ENCODE measurements at regions not wholly inside any gene's neighbourhood (a gene's known extent, or its start where the extent isn't known, plus 50 kb on each side); places are given as distances from the start of the nearest gene placed in this dataset.
"Not testable (repeated sequence)": the region's sequence is repeated elsewhere in the genome, so short reads cannot be mapped to it uniquely, and the experiment has no call there.

DNA sequence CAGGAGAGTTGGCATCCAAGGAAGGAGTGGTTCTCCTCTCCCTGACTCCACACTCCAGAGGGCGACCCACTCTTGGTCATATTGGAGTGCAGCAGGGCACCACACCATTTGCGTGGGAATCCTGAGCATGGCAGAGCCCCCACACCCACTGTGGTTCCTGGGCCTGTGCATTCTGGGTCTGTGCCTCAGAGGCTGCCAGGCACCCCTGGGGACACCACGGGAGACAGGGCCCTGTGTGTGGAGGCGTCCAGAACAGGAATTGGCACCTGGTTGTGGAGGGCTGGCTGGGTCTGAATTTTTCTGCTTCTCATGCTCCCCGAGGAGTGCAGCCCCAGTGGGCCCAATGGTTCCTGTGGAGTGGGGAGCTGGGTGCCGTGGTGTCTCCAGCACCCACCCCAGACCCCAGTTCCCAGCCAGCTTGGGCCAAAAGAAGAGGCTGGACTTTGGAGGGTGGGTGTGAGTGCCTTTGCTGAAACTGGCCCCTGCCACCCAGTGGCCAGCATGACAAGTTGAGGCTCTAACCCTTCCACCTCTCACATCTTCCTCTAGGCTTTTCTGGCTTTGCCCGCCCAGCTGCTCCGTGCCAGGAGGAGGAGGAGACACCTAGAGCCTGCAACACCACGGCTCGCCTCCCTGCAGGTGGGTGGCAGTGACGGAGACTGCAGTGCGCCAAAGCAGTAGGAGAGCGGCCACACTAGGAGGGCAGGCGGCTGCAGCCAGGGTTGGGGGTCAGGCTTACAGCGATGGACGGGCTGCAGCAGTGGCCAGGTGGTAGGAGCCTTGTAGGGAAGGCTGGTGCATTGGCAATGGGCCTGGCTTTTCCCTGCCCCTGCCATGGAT is 250.7 kb downstream of the TP53TG3F start:
- not testable (repeated sequence) for DNase-seq (ENCODE audit: extremely low spot score, insufficient read length, low read depth); FAIRE-seq

DNA sequence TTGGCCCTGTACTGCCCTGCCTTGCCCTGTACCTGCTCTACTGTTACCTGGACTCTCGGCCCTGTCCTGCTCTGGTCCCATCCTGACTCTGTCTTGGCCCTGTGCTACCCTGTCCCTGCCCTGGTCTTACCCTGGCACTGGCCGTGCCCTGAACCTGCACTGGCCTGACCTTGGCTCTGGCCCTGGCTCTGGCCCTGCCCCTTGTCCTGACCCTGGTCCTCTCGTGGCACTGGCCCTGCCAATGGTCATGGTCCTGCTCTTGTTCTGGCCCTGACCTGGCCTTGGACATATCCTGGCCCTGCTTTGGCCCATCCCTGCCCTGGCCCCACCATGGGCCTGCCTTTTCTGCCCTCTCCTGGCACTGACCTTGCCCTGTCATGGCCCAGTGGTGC is 251.3 kb downstream of the TP53TG3F start:
- not testable (repeated sequence) for DNase-seq (ENCODE audit: extremely low spot score, insufficient read length, low read depth); FAIRE-seq

DNA sequence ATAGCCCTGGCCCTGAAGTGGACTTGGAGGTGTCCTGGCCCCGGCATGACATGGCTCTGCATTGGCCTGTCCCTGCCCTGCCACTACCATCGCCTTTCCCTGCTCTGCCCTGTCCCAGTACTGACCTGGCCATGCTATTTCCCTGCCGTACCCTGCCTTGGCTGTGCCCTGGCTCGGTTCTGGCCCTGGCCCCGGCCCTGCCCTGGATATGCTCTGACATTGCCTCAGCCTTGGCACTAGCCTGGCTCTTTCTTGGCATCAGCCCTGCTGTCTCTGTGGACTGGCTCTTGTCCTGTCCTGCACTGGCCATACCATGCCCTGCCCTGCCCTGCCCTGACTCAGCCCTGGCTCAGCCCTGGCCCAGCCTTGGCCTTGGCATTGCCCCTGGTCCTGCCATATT is 252.2 kb downstream of the TP53TG3F start:
- not testable (repeated sequence) for FAIRE-seq; DNase-seq (ENCODE audit: extremely low spot score, insufficient read length, low read depth)

DNA sequence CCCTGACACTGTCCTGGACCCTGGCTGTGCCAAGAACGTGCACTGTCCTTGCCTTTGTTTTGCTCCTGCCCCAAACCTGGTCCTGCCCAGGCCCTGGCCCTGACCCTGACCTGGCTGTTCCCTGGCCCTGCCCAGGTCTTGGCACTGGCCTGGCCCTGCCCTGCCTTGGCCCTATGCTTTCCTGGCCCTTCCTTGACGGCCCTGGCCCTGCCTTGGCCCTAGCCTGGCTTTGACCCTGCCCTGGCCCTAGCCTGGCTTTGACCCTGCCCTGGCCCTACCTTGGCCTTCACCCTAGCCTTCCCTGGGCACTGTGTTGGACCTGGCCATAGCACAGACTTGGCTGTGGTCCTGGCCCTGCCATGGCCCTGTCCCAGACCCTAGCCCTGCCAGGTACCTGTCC is 252.9 kb downstream of the TP53TG3F start:
- not testable (repeated sequence) for FAIRE-seq; DNase-seq (ENCODE audit: extremely low spot score, insufficient read length, low read depth)

DNA sequence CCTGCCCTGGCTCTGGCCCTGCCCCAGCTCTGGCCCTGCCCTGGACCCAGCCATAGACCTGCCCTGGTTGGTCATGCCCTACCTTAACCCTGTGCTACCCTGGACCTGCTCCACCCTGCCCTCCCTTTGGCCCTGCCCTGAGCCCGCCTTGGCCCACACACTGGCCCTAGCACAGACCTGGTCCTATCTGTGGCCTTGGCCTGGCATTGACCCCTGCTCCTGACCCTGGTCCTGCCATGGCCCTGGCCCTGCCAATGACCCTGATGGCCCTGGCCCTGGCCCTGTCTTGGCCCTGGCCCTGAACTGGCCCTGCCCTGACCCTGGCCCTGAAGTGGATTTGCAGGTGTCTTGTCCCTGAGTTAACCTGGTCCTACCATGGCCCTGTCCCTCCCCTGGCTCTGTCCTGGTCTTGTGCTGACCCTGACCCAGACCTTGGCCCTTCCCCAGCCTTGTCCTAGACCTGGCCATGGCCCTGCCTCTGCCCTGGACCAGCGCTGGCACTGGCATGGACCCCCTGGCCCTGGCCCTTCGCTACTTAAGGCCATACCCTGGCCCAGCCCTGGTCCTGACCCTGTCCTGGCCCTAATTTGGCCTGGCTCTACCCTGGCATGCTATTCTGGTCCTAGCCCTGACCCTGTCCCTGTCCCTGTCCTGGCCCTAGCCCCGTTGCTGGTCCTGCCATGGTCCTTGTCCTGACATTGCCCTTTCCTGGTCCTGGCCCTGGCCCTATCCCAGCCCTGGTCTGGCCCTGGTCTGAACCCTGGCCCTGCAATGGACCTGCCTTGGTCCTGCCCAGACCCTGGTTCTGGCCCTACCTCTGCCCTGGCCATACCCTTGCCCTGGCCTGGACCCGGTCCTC is 253.7 kb downstream of the TP53TG3F start:
- FAIRE-seq; DNase-seq (ENCODE audit: extremely low spot score, insufficient read length, low read depth): not testable (repeated sequence)

DNA sequence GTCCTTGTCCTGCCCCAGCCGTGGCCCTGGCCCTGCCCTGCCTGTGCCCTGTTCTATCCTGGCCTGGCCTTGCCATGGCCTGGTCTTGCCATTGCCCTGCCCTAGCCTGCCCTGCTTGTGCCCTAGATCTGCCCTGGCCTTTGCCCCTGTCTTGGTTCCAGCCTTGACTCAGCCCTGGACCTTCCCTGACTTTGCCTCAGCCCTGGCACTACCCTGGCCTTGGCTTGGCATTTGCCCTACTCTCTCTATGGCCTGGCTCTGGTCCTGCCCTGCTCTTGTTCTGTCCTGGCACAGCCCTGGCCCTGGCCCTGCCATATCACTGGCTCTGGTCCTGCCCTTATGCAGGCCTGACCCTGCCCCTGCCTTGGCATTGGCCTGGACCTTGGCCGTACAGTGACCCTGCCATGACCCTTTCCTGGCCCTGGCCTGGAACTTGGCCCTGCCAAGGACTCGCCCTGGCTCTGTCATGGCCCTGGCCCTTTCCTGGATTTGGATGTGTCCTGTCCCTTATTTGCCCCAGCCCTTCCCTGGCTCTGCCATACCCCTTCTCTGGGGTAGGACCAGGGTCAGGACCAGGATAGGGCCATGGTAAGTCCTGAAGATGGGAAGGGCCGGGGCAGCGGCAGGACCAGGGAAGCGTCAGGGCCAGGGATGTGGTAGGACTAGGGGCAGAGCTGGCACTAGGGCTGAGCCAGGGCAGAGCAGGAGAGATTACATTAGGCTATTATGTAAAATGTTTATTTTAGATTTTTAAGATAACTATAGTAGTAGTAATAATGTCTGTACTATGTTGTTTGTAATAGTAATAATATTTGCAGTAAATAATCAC is 254.5 kb downstream of the TP53TG3F start:
- not testable (repeated sequence) for FAIRE-seq; DNase-seq (ENCODE audit: extremely low spot score, insufficient read length, low read depth)

DNA sequence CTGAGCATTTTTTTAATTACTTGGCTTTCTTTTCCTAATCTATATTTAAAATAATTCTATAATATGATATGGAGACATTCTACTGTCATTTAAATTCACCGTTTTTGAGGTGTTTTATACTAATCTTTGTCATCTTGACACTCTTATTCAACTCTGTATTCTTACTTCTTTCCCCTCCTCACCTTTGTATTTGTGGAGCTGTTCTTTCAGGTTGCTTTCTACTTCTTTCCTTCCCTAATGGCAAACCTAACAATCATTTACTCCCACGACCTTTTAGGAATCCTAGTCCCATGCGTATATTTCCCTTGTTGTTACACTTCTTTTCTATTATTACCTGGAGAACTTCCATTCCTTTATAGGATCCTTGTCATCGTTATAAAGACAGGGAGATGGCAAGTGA is 271.8 kb downstream of the TP53TG3F start:
- not testable (repeated sequence) for FAIRE-seq; DNase-seq (ENCODE audit: extremely low spot score, insufficient read length, low read depth)

DNA sequence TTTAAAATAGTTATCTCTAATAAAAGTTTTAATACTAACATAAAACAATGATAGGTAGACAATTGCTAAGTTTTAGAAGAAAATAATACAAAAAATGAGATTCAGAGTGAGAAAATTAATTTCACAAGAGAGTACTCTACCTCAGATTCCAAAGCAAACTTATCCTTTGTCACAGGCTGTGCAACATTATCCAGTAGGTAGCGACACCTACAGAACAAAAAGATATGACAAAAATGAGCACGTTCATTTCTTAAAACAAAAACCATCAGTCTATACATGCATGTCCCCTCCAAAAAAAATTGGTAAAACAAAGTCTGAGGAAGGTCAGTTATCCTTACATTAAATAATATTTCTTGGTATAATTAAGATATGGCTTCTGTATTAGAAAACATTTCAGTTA is 275.2 kb downstream of the TP53TG3F start:
- DNase-seq (ENCODE audit: extremely low spot score, insufficient read length, low read depth); FAIRE-seq: not testable (repeated sequence)

DNA sequence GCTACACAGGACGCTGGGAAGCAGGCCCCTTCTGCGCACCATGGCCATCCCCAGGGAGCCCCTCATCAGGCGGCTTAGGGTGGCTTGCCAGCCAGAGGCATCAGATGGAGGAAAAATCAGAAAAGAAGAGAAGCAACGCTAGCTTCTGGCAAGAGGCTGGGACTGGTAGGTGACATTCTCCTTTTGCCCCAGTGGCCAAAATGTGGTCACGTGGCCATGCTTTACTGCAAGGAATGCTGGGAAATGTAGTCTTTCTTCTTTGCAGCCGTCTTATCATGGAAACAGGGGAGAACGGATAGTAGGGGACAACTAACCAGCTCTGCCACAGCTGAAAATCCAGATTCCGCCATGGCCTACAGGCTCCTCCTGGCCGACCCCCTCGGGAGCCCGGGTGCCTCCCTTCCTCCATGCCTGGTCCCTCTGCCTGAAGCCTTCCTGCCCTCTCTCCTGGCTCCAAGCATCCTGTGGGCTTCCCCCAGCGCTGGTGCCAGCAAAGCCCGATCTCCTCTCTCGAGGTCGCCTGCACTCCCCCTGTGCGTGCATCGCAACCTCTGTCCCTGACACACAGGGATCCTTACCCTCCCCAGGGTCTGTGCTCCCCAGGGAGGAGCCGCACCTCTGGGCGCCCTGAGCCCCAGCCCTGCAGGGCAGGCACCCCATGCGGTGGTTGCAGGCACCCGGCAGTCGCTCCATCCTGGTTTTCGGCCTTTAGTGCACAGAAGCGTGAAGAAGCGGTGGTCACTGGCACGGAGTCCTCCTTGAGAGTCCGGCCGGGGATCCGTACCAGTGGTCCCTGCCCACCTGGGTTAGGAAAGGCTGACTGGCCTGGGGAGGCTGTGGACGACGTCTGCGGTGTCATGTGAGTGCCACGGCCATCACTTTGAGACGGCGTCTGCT is 307.7 kb downstream of the TP53TG3F start:
- DNase-seq (ENCODE audit: extremely low spot score, insufficient read length, low read depth); FAIRE-seq: not testable (repeated sequence)

DNA sequence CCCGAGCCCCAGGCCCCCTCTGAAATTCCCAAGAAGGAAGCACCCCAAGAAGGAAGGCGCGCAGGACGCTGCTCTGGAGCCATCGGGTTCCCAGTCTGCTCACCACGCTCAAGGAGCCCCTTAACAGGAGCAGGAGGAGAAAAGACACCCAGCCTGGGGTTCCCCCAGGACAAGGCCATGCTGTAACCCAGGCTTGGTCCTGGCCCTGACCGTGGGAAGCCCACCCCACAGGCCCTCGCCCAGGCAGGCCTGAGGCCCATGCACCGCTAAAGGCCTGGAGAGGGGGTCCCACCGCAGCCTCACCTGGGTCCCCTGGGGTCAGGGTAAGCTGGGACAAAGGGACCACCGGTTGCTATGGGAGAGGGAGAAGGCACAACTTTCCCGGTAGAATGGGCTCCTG is 309.3 kb downstream of the TP53TG3F start:
- FAIRE-seq: not testable (repeated sequence)

DNA sequence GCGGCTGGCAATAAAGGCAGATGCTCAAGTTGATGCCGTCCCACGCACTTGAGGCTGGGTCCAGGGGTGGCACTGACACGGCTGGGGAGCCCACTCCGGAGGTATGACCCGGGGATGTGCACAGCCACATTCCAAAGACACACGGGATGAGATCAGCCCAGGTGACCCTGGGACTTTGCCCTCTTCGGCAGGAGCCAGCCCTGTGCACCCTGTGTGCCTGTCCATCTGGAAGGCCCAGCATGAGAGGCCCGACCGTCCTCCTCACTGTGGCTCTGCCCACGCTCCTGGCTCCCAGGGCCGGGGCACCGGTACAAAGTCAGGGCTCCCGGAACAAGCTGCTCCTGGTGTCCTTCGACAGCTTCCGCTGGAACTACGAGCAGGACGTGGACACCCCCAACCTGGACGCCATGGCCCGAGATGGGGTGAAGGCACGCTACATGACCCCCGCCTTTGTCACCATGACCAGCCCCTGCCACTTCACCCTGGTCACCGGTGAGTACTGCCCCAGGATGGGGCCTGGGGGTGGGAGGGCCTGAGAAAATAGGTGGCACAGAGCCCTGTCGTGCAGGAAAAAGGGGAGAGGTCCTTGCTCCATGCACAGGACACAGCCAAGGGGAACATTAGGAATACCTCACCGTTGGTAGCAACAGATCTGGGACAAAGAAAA is 309.9 kb downstream of the TP53TG3F start:
- DNase-seq (ENCODE audit: extremely low spot score, insufficient read length, low read depth); FAIRE-seq: not testable (repeated sequence)

More for the DNA sequence above, 309.3 kb downstream of the TP53TG3F start:
- DNase-seq (ENCODE audit: extremely low spot score, insufficient read length, low read depth): not testable (repeated sequence)

DNA sequence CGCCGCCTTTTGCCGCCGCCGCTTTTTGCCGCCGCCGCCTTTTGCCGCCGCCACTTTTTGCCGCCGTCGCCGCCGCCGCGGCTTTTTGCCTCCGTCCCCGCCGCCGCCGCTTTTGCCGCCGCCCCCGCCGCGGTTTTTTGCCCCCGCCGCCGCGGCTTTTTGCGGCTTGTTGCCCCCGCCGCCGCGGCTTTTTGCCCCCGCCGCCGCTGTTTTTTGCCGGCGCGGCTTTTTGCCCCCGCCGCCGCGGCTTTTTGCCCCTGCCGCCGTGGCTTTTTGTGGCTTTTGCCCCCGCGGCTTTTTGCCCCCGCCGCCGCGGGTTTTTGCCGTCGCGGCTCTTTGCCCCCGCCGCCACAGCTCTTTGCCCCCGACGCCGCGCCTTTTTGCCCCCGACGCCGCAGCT is 311.1 kb downstream of the TP53TG3F start:
- not testable (repeated sequence) for FAIRE-seq; DNase-seq (ENCODE audit: extremely low spot score, insufficient read length, low read depth)

DNA sequence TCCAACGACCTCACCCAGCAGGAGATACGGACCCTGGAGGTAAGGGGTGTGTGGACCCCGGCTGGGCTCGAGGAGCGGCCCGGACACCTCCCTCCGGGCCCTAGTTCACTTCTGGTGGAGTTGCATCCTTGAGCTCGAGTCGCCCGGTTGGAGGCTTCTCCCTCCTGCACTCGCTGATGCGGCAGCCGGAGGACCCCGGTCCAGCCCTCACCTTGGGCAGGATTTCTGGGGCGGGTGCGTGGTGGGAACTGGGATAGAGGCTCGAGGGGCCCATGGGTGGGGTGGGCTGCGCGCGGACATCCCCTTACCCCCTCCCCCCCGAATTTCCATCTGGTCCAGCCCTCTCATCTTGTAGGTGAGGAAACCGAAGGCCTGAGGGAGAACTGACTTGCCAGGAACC is 311.8 kb downstream of the TP53TG3F start:
- DNase-seq (ENCODE audit: extremely low spot score, insufficient read length, low read depth); FAIRE-seq: not testable (repeated sequence)

DNA sequence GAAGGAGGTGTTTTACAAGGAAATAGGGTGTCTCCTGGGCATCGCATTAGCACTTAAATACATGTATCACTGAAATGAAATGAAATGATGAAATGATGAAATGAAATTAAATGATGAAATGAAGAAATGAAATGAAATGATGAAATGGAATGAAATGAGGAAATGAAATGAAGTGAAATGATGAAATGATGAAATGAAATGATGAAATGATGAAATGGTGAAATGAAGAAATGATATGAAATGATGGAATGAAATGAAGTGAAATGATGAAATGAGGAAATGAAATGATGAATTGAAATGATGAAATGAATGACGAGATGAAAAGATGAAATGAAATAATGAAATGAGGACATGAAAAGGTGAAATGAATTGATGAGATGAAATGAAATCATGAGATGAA is 314.6 kb downstream of the TP53TG3F start:
- DNase-seq (ENCODE audit: extremely low spot score, insufficient read length, low read depth); FAIRE-seq: not testable (repeated sequence)

DNA sequence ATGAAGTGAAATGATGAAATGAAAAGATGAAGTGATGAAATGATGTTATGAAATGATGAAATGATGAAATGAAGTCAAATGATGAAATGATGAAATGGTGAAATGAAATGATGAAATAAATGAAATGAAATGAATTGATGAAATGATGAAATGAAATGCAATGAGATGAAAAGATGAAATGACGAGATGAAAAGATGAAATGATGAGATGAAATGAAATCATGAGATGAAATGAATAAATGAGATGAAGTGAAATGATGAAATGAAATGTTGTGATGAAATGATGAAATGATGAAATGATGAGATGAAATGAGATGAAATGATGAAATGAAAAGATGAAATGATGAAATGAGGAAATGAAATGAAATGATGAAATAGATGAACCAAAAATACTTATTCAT is 315.3 kb downstream of the TP53TG3F start:
- FAIRE-seq: not testable (repeated sequence)

DNA sequence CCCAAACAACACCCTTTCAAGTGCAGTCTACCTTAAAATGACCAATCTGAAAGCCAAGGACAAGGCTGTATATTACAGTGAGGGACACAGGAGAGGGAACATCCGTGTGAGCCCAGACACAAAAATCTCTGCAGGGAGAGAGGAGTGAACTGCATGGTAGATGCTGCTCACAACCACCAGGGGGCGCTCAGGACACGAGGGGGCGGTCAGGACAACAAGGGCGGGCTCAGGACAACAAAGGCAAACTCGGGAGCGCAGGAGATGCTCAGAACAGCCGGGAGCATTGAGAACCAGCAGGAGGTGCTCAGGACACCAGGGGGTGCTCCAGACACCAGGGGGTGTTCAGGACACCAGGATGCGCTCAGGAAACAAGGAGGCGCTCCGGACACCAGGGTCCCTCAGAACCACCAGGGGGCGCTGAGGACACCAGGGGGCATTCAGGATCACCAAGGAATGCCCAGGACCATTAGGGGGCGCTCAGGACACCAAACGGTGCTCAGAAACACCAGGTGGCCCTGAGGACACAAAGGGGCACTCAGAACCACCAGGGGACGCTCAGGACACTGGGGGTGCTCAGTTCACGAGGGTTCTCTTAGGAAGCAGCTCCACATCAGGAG is 357.0 kb downstream of the TP53TG3F start:
- FAIRE-seq; DNase-seq (ENCODE audit: extremely low spot score, insufficient read length, low read depth): not testable (repeated sequence)

More for the DNA sequence above, 315.3 kb downstream of the TP53TG3F start:
- not testable (repeated sequence) for DNase-seq (ENCODE audit: extremely low spot score, insufficient read length, low read depth)

DNA sequence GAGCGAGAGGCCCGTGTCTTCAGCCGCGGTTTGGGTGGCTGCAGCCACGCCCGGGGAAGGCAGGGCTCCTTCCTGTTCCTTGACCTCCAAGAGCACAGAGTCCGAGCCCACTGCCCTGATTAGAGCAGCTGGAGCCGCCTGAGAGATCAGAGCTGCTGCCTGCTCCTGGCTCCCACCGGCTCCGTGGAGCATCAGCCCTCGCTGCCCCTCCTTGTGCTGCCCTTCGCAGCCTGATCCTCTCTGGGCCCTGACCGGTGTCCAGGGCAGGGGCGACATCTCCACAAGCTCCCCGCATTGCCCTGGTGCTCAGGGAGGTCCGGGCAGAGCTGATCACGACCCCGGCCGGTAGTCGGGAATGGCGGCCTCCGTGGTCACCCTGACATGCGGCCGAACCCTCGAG is 365.3 kb downstream of the TP53TG3F start:
- not testable (repeated sequence) for FAIRE-seq; DNase-seq (ENCODE audit: extremely low spot score, insufficient read length, low read depth)

DNA sequence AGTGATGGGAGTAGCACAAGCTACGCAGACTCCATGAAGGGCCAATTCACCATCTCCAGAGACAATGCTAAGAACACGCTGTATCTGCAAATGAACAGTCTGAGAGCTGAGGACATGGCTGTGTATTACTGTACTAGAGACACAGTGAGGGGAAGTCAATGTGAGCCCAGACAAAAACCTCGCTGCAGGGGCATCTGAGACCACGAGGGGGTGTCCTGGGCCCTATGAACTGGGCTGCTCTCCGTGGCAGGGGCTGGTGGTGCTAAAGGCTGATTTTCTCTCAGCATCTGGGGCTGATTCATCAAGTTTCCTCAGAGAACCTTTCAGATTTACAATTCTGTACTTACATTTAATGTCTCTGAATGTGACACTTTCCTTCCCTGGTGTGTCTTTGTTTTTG is 368.1 kb downstream of the TP53TG3F start:
- not testable (repeated sequence) for DNase-seq (ENCODE audit: extremely low spot score, insufficient read length, low read depth); FAIRE-seq

Measured in GM18507 (cell line).